DMS53 treated with DMSO at 0.1 percent for 48 hours (cell line): ENCODE measurements at regions not wholly inside any gene's neighbourhood (a gene's known extent, or its start where the extent isn't known, plus 50 kb on each side); places are given as distances from the start of the nearest gene placed in this dataset.

Source experiments
- DNase-seq: peaks from one replicate; lab custom pipeline; 2025; ENCODE audit not compliant: unreplicated experiment; lab: John Stamatoyannopoulos, UW

DNA sequence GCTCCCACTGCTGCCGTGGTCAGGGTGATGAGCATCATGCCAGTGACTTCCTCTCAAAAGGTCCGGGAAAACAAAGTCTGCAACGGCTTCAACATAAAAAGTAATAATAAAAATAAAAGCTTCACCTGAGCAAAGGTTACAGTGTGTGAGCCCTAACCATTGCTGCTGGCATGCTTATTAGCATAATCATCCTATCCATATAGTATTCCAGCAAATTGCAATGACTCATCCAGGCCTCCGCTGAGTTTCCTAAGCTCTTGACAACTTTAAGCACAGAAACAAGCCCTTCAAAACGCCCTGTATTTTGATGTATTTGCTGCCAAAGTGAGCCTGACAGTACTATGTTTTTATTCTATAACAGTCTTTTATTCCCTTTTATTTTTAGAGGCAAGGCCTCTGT lies 100.5 kb downstream of the AASDH start:
- no peak for DNase-seq

DNA sequence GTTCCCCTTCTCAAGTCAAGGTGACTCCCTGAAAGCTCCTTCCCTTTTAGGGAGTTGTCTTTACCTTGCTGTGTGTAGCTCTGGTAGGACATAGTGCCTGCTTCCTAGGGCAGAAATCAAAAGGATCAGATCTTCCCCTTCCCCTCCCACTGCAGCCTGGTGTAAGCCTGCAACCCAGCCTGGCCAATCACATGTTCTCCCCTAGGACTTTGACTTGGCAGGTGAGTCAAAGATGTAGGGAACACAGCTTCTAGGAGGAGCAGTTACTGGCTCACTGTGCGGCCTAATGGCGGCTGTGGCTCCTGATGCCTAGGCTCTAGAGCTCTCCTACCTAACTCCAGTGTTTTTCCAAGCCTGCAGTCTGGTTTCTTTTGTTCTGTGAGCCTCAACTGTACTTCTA lies 103.9 kb downstream of the AASDH start:
- DNase-seq = no peak

DNA sequence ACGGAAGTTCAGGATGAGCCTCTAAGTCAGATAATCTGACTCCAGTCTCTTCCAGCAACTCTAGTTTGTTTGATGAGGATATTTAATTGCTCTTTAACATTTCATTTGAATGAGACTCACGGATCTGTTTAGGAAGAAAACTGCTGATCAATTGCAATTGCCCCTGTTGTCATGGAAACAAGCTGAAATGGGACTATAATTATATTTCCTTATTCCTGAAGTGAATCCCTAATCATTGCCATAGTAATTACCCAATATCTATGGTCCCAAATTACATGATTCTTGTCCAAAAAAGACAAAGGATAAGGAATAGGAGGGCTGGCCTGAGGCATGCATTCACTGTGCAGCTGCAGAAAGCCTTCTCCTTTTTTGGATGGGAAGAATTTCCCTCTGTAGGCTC lies 105.3 kb downstream of the AASDH start:
- no peak for DNase-seq

DNA sequence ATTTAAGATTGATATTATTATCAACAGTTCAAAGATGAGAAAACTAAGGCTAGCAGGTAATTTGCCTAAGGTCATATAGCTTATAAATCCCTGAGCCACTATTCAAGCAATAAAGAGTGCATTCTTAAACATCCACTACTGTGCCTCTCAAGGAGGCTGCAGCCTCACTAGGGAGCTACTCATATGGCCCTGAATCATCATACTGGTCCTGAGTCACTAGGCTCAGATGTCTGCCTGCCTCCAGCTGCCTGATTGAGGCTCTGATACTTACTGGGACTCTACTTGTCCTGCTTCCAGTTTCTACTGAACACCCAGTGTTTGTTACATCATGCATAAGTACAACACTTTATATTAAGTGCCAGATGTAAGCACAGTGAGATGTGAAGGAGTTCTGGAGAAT lies 110.7 kb downstream of the AASDH start:
- DNase-seq = no peak

DNA sequence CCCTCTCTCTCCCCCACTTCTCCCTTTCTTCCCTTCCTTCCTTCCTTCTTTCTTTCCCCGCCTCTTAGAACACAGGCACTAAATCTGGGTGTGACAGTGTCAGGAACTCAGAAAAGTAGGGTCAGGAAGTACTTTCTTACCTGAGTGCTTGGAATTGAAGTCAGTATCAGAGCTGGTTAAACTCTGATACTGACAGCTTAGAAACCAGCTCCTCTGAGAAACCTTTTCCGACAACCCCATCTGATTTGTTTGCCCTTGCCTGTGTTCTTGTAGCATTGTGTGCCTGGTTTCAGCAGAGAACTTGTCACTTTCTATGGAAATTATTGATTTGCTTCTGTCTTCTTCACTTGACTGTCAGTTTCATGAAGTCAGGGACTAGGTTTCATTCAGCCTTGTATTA lies 113.9 kb downstream of the AASDH start:
- no peak for DNase-seq

DNA sequence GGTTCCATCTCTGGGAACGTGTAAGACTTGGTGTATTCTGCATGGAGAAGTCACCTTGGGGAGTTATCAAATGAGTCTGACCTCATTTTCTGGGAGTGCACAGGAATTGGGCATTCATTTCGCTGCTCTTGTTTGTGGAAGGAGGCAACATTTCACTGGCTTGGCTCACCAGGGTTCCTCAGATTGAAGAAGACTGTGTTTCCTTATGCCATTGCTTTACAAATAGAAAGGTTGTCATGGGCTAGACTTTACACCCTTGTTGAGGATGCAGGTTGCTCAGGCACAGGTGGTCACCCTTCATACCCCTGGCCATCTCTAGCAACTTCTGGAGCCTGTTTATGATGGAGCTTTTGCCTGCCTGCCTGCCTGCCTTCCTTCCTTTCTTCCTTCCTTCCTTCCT lies 114.4 kb downstream of the AASDH start:
- no peak for DNase-seq

DNA sequence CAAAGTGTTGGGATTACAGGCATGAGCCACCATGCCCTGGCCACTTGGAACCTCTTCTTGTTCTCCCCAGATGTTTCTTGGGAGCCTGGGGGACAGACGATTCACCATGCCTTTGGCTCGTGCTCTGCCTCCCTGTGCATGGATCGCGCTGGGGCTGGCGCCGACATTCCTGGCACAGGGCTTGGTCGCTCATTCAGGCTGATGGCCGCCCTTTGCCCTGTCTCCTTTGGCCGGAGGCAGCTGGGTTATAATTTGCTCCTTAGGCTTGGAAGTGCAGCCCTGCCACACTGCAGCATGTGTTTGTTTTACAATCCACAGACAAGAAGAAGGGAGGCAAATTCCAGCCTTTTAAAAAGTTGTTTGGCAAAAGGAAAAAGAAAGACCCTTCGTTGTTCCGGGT lies 115.3 kb downstream of the AASDH start:
- no peak for DNase-seq

DNA sequence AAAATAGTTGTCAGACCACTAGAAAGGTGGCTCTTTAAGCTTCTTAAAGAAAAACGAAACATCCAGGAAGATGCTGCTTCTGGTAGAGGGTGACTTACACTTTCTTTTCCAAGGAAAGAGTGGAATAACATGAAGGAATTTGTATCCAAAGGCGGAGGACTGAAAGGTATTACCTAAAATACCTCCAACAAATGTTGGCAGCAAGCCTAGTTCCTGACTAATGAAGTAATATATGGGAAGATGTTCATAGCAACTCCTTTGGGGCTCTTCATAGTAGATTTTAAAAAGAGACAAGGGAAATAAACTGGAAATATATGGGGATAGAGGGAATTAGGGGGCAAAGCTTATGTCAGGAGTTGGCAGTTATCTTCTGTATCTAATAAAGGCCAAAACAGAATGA lies 116.2 kb downstream of the AASDH start:
- no peak for DNase-seq

DNA sequence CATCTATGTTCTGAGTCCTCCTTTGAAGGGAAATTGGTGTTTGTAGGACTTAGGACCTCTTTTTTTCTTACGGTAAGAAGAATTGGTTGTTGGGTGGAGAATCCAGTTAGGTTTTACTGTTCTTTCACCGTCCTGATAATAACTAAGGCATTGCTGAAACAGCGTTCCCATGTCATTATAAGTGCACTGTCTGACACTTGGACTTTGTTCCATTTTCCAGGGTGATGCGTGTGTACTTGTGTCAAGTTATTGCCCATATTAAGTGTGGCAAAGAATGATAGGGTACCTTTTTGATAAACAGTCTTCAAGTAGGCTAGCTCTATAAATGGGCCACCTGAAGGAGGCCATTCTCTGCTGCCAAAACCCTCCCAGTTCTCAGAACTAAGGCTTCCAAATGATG lies 119.7 kb downstream of the AASDH start:
- DNase-seq = no peak

DNA sequence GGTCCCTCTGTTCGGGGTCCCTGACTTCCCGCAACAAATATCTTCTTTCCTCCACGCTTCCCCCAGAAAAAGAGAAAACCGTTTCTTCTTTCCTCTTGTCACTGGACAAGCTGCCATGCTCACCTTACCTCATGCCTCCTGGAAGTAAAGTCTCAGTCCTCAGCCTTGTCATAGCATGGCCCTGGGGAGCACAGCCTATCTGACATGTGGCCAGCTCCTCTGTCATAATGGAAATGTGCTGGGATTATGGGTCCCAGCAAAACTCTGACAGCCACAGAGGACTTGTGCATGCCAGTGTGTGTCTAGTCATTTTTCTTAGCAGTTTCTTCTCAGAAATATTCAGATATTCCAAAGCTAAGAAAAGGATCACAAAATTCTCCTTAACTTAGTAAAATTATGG lies 122.4 kb downstream of the AASDH start:
- DNase-seq = no peak

DNA sequence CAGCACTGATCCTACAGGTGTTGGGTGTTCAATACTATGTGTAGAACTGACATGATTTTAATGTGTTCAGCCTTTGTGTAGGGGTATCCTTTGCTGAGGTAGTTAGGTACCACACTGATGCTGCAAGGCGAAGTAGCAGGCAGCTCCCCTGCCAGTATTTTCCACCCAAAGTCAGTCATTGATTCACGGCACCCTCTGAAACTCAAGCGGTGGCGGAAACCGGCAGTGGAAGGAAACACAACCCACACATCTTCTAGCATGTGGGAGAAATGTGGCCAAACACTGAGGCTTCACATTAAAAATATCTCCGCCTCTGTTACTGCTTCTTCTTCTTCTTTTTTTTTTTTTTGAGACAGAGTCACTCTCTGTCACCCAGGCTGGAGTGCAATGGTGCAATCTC lies 126.3 kb downstream of the AASDH start:
- no peak for DNase-seq

DNA sequence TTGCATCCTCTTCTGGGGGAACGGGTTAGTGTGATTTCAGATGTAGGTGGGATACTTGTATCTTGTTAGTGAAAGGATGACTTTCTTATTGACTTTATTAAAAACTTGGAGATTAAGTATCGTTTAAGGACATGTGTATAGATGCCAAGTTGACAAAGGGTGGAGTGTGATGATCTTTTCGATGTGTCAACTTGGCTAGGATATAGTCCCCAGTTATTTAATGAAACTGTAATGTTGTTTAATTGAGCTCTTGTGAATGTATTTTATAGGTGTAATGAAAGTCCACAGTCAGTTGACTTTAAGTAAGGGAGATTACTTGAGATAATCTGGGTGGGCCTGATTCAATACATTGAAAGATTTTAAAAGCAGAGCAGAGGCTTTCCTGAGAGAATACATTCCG lies 127.0 kb downstream of the AASDH start:
- DNase-seq = no peak

DNA sequence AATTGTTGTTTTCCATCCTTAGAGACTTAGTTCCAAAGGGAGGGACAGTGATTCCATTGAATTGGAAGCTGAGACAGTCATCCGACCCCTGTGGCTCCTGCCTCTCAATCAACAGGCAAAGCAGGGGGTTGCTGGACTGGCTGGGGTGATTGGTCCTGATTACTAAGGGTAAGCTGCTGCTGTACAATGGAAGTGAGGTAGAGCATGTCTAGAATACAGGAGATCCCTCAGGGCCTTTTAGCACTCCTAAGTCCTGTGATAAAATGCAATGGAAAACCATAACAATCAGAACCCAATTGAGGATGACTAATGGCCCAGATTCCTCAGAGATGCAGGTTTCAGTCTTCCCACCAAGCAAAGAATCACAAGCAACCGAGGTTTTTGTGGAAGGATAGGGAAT lies 127.6 kb downstream of the AASDH start:
- DNase-seq = no peak

DNA sequence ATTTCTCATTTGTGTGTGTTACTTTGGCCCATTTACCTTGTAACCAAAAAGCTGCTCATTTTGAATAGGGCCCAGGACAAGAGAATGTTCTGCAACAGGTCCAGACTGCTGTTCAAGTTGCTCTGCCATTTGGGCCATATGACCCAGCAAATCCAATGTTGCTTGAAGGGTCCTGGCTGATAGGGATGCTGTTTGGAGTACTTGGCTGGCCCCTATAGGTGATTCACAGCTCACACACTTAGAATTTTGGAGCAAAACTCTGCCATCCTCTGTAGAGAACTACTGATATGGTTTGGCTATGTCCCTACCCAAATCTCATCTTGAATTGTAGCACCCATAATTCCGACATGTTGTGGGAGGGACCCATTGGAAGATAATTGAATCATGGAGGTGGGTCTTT lies 131.5 kb downstream of the AASDH start:
- DNase-seq = no peak

DNA sequence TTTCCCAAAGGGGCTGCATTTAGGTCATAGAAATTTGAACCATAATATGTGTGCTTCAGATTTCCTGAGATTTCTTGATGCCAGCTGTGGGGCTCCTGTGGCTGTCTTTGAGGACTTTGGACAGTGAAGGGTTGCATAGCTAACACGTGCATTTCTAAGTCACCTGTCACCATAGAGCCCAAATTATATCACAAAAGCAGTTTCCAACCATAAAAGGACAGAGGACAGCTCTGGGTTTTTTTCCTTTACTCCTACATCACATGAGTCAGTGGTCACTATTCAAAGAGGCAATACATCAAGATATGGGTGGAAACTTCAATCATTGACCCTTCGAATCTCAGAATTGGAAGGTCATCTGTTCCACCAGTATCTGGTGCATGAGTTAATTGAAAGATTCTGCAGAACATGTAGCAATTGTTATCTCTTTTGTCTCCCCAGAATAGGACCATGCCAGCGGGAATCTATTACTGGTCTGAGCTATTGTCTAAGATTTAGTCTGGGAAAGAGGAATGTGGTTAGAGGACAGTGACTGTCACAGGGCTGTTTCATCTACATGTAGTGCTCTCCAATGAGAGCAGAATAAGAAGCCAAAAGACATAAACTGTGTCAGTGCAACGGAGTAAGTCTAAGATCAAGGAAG lies 133.5 kb downstream of the AASDH start:
- no peak for DNase-seq

DNA sequence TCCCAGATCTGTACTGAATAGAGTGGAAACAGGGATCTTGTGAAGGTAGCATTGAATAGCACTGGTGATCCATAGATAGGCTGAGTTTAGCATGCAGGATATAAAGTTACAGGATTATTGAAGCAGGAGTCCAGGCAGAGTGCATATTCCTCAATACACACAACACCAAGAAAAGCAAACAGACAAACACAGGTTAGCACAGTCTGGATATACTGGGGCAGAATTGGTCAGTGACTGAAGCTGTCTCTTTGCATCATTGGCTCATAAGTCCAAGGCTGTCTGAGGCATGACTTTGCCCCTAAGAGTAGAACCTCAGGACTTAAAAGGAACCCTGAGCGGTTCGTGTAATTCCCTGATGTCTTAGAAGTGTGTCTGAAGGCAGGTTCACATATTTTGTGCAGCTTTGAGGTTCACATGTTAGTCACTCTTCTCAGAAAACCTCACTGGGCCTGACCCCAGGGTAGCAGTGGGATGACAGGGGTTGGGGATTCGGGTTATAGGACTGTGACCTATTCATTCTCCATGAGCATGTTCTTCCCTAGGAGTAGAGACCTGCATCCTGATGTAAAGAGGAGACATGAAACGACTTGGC lies 134.6 kb downstream of the AASDH start:
- DNase-seq = no peak

DNA sequence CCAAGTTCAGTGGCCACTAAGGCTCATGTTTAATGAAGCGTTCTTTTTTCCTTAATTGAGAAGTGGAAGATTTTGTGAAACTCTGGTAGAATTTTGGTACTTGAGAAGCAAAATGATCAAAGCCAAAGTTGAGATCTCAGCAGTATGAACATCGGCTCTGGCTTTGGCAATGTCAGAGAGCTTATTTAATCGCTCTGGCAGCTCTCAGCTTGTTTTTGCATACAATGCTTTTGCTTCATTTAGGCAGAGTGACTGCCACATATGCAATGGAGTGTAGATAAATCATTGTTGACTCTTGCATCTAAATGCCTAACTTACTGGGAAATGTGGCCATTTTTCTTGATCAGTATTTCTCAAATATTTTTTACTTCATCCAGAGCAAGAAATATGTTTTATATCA lies 135.7 kb downstream of the AASDH start:
- DNase-seq = no peak

DNA sequence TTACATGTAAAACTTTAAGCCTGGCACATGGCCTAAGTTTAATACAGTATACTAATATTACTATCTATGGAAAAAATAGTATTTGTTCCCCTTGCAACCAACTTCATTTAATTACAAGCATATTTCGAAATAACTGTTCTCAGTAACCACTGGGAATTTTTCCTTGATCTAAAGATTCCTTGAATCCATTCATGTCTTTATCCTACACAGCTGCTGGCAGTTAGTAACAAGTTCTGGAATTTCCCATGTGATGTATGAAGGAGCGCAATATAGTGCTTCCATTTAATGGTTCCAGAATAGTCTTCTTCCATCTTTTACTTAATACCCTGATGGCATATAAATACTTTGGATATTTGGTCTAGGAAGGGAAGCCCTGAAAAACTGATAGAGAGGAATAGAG lies 136.5 kb downstream of the AASDH start:
- DNase-seq = no peak

DNA sequence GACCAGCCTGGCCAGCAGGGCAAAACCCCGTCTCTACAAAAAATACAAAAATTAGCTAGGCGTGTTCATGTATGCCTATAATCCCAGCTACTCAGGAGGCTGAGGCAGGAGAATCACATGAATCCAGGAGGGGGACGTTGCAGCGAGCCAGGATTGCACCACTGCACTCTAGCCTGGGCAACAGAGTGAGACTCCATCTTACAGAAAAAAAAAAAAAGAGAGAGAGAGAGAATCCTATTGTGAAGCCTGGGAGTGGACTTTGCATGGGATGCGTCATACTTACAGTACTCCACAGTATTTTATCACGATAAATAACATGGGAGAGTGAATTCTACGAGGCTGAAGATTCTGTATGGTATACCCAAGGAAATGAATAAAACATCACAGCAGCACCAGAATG lies 139.6 kb downstream of the AASDH start:
- DNase-seq = no peak

DNA sequence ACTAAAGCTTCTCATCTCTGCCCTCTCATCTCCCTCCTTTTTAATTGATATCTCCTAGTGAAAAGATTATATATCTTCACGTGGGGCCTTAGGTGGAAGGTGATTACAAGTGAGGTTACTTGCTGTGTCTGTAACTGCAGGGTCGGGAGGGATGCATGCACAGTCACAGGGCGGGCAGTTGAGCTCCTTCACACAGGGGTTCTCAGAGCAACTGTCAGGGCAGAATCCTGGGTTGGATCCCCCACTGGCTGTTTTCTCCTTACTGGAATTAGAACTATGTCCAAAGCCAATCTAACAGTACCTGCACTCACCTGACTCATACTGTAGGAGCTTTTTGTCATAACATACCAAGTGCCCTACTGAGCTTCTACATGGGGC lies 141.1 kb downstream of the AASDH start:
- no peak for DNase-seq

DNA sequence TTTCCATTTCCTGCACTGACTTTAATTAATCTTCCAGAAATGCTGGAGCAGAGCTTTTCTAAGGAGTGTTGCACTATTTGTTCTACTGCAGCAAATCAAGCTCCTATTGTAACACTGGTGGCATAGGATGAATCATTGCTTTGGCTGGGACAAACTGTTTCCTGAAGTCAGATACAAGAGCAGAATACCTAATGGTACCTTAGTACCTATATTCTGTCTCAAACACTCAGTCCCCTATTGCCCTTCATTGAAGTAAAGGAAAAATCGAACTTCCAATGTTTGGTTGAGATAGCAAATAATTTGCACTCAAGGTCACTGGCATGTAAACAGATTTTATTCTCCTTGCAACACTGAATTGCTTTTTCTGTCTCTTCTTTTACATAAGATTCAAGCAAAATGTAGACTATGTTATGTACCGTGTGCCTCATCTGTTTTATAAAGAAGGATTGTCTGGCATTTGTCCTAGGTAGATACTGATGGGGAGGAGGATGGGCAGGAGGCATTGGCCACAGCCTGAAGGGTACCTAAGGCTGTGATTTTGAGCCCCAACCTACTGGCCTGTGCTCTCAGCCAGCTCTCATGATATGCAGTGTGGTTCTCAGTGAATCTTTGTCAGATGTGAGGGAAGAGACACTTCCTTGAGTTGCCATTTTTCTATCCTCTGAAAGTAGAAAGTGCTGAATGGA lies 141.6 kb downstream of the AASDH start:
- DNase-seq = no peak

DNA sequence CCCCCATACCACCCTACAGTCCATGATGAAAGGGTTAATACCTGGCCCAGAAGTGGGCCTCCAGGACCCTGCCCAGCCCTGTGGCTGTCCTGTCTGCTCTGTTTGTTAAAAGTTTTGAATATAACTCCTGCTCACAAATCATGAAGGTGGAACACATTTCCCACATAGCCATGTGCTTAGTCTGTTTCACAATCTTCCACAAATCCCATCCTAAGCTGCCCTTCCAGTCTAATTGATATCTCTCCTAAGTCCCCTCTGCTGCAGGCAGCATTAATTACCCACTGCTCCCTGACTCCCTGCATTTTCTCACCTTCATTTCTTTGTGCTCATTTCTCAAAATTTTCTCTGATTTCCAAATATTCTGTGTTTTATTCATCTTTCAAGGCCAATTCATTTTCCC lies 142.6 kb downstream of the AASDH start:
- no peak for DNase-seq

DNA sequence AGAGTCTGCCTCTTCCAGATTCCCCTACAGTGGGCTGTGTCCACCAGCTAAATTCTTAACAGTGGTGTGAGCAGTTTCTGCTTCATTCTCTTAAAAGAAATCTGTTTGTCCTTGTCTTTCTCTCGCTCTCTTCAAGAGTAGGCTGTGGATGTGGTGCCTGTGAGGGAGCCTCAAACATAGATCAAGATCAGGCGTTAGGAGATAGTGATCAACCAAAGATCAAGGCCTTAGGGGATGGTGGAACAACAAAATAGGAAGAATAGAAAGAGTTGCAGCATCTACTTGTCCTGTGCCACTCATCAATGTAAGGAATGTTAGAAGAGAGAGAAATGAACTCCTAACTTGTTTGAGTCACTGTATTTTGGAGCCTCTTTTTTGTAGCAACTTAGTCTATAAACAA lies 144.2 kb downstream of the AASDH start:
- no peak for DNase-seq
